ENCODE measurements at regions not wholly inside any gene's neighbourhood (a gene's known extent, or its start where the extent isn't known, plus 50 kb on each side); places are given as distances from the start of the nearest gene placed in this dataset.
"Not testable (repeated sequence)": the region's sequence is repeated elsewhere in the genome, so short reads cannot be mapped to it uniquely, and the experiment has no call there.

- DNase-seq (ENCODE audit: low read depth in 2 of 2): no peak
Measured at GRCh38 chr12:67455236-67455635, 186.1 kb downstream of the CAND1 start.

DNA sequence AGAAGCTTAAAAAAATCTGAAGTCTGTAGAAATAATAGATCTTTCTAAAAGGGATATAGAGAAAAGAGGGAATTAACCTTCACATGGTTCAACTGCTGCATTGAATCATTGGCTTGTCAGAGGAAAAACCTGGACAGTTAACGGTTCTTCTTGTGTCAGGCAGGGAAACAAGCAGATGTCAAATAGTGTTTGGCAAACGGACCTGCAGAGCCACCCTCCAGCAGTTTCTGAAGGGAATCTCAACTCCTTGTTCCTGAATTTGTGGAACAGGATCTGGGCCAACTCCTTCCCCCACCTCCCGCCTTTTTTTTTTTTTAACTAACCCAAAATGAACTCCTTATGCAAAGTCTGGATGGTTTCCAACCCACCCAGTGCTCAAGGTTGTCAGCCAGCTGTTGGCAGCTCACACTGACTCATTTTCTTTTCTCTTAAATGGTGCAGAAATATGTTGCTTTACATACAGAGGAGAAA, 187.3 kb downstream of the CAND1 start:
- no peak for DNase-seq (ENCODE audit: low read depth in 2 of 2)

DNA sequence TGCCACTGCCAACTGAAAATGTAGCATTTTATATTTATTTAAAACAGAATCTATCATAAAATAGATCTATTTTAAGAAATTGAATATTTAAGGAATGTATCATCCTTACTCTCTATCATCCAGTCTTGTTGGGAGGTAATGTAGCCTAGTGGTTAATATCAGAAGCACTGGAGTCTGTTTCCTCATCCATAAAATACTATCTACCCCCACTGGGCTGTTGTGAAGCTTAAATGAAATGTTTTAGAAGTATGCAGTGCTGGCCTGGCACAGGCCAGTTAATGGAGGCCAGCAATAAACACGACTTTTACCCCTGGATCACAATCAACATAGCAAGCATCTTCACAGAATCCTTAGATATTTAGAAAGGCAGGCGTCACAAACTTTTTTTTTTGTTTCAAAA, 188.0 kb downstream of the CAND1 start:
- DNase-seq (ENCODE audit: low read depth in 2 of 2): no peak

DNA sequence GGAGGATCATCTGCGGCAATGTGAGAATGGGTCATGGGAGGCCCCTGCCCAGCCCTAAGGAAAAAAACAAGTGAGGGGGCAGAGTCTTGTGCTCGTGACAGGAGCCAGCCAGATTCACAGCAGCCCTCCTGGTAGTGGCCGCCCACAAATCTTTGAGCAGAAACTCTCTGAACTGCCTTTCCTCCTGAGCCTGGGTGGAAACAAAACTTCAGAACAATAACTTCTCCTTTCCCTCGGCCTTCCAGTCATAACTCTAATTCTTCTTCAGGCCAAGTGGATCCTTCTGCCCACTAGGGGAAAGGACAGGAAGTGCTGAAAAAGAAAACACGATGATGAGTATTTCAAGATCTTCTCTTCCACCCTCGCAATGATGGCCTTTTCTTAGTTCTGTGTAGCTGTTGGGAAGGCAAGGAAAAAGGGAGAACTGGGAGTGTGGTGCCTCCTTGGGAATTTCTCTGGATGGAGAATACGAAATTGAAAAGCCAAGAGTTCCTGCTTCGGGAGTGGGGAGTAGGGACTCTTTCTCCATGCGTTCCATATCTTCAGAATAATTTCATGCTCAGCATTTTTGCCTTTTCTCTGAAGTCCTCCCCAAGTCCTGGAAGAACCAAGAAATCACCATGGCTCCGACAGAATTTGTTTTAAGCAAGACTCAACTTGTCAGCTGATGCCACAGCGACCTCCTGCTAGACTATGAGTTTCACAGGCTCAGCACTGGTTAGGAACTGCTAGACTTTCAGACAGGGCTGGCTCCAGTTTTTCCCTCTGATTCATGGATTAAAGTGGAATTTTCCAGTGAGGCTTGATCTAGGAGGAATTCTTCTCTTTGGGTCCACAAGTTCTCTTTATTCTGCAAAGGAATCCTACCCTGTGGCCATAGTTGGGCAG, 188.9 kb downstream of the CAND1 start:
- DNase-seq (ENCODE audit: low read depth in 2 of 2): no peak

DNA sequence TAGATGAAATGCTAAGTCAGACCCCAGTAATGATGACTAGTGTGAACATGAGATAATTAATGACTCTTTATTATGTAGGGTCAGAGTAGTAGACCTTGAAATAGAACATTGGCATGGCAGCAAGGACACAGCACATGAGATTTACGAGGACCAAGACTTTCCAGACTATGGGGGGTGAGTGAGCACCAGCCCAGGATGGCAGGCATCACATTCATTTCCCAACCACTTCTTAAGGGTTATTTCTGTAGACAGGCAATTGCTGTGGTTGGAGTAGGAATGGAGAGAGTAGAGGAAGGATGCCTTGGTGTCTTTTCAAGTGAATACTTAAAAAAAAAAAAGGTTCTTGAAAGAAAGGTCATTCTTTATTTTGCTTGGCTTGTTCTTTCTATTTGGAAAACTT, 189.4 kb upstream of the DYRK2 start:
- no peak for DNase-seq (ENCODE audit: low read depth in 2 of 2)

- no peak for DNase-seq (ENCODE audit: low read depth in 2 of 2)
Measured at GRCh38 chr12:67459578-67459977, 189.0 kb upstream of the DYRK2 start.

DNA sequence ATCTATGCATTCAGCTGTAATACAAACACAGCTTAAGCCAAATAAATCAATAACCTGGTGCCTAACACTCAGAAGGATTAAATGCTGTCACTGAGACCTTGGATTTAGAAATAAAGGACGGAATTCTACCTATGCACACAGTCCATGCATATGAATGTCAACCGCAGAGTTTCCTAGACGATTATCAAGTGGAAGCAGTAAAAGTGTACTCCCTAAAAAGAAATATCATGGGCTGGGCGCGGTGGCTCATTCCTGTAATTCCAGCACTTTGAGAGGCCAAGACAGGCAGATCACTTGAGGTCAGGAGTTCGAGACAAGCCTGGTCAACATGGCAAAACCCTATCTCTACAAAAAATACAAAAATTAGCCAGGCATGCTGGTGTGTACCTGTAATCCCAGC, 188.2 kb upstream of the DYRK2 start:
- DNase-seq (ENCODE audit: low read depth in 2 of 2): no peak

GRCh38 chr12:67468549-67469245, 179.8 kb upstream of the DYRK2 start:
- no peak for DNase-seq (ENCODE audit: low read depth in 2 of 2)

GRCh38 chr12:67469666-67470065, 178.9 kb upstream of the DYRK2 start:
- DNase-seq (ENCODE audit: low read depth in 2 of 2): no peak

- DNase-seq (ENCODE audit: low read depth in 2 of 2): no peak
Measured at GRCh38 chr12:67471810-67472209, 176.7 kb upstream of the DYRK2 start.

- no peak for DNase-seq (ENCODE audit: low read depth in 2 of 2)
Measured at GRCh38 chr12:67472539-67472938, 176.0 kb upstream of the DYRK2 start.

GRCh38 chr12:67474934-67475620, 173.5 kb upstream of the DYRK2 start:
- no peak for DNase-seq (ENCODE audit: low read depth in 2 of 2)

DNA sequence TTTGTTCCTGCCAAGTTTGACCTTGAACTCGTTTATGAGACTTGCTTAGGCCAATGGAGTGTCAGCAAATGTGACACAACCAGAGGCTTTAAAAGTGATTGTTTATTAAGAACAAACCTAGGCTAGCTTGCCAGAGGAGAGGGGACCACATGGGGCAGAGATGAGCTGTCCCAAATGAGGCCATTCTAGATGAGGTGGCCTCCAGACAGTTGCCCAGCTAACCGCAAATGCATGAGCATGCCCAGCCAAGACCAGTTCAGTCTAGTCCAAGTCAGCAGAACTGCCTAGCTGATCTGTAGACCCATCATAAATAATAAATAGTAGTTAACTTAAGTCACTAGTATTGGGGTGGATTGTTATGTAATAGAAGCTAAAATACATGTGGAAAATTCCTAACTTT, 172.8 kb upstream of the DYRK2 start:
- no peak for DNase-seq (ENCODE audit: low read depth in 2 of 2)

GRCh38 chr12:67477681-67478265, 170.8 kb upstream of the DYRK2 start:
- DNase-seq (ENCODE audit: low read depth in 2 of 2): no peak

DNA sequence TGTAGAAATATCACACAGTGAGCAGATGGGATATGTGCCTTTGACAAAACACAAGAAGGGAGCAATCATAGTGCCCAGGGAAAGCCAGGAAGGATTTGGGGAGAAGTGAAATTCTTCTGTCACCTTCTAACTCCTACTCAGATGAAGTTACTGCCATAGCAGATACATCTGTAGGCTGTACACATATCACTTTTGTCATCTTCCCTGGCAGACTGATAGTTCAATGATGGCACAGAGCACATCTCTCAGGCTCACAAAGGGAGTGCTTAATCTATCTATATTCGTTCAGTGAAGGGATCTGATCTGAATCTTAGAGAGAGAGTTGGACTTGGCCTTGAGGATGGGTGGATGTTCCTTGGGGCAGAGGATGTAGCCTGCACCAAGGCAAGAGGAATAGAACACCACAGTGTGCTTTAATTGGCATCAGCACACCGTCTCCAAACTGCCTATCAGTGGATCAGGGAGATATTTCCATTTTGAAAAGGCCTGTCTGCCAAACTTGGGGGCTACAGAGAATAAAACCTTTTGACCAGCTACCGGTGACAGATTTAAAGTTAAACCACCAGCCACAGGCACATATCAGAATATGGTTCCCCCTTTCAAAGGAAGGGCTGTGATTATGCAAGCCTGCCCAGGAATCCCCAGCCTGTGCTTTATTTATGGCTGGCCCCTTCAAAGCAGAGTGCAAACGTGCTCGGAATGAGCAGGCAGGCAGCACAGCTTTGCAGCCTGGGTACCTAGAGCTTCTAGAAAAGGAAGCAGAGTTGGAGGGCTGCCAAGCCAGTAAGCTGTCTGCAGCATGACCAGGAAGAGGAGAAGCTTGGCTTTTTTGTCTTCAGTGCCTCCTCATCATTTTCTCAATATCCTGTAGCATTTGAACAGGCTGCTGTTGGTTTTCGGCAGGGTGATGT, 165.5 kb upstream of the DYRK2 start:
- peak; percentile 29 to 30 for DNase-seq (ENCODE audit: low read depth in 2 of 2)

DNA sequence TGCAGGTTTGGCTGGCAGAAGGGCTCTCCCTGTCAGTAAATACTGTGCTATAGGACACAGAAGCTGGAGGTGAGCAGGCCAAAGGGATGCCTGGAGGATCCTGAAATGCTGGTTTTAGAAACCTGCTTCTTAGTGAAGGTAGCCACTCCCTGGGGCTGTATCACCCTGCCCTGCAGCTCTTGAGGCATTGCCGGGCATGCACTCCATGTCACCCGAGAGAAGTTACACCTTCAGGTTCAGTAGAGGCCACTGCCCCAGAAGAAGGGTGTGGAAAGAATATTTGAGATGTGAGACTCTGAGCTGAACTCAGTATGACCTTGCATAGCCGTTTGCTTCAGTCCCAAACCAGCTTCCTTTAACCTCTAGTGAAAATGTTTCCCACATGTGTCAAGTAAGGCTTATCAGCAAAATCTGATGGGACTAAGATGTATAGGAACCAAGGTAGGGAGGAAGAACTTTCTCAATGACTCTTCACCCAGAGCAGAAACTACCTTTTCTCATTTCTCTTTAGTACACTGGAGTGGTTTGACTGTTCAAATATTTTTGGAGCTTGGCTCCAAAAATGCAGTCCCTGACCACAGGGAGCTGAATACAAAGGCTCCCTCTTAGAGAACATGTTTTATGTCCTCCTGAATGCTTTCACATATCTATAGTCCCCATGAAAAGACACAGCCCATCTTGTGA, 164.5 kb upstream of the DYRK2 start:
- DNase-seq (ENCODE audit: low read depth in 2 of 2): no peak

GRCh38 chr12:67484791-67485480, 163.6 kb upstream of the DYRK2 start:
- DNase-seq (ENCODE audit: low read depth in 2 of 2): no peak

- DNase-seq (ENCODE audit: low read depth in 2 of 2): no peak
Measured at GRCh38 chr12:67486671-67487070, 161.9 kb upstream of the DYRK2 start.

DNA sequence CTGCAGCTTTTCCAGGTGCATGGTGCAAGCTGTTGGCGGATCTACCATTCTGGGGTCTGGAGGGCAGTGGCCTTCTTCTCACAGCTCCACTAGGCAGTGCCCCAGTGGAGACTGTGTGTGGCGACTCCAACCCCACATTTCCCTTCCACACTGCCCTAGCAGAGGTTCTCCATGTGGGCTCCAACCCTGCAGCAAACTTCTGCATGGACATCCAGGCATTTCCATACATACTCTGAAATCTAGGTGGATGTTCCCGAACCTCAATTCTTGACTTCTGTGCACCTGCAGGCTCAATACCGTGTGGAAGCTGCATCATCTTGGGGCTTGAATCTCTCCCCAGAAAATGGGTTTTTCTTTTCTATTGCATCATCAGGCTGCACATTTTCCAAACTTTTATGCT, 160.2 kb upstream of the DYRK2 start:
- not testable (repeated sequence) for DNase-seq (ENCODE audit: low read depth in 2 of 2)

DNA sequence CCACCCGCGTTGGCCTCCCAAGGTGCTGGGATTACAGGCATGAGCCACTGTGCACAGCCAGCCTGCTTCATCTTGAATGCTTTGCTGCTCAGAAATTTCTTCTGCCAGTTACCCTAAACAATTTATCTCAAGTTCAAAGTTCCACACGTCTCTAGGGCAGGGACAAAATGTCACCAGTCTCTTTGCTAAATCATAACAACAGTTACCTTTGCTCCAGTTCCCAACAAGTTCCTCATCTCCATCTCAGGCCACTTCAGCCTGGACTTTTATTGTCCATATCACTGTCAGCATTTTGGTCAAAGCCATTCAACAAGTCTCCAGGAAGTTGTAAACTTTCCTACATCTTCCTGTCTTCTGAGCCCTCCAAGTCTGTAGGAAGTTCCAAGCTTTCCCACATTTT, 159.5 kb upstream of the DYRK2 start:
- no peak for DNase-seq (ENCODE audit: low read depth in 2 of 2)

All from stimulated activated CD8-positive, alpha-beta memory T cell treated with anti-CD3 and anti-CD28 coated beads, Interleukin-15, amount 100 ng/mL, for 48 hours (primary cell).